ENCODE measurements at regions not wholly inside any gene's neighbourhood (a gene's known extent, or its start where the extent isn't known, plus 50 kb on each side); places are given as distances from the start of the nearest gene placed in this dataset.
A peak's percentile ranks its signal among the peaks of the same experiment; 100 is the strongest.

DNA sequence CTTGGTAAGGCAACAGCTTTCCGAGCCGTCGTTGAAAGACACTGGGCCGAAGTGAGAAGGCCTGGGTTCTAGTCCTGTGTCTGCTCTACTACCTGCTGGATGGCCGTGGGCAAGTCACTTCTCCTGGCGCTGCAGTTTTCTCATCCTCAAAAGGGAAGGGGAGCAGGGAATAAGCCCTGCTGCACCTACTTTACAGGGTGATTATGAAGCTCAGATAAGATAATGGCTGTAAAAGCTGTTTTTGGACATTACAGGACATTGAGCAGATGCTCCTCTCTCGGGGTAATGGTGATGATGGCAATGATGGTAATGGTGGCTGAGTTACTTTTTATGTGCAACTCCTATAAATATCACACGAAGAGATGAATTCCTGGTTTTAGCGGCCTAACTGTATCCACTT is 152.6 kb downstream of the FAM43A start:
- H3K4me3 ChIP-seq (ENCODE audit: low read depth, low read length) = no peak overlapping the region
- TF ChIP-seq, protein P1, sequence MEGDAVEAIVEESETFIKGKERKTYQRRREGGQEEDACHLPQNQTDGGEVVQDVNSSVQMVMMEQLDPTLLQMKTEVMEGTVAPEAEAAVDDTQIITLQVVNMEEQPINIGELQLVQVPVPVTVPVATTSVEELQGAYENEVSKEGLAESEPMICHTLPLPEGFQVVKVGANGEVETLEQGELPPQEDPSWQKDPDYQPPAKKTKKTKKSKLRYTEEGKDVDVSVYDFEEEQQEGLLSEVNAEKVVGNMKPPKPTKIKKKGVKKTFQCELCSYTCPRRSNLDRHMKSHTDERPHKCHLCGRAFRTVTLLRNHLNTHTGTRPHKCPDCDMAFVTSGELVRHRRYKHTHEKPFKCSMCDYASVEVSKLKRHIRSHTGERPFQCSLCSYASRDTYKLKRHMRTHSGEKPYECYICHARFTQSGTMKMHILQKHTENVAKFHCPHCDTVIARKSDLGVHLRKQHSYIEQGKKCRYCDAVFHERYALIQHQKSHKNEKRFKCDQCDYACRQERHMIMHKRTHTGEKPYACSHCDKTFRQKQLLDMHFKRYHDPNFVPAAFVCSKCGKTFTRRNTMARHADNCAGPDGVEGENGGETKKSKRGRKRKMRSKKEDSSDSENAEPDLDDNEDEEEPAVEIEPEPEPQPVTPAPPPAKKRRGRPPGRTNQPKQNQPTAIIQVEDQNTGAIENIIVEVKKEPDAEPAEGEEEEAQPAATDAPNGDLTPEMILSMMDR (IDR thresholded peaks at IDR 0.05; ENCODE audit: insufficient read depth, low read length) = no peak

DNA sequence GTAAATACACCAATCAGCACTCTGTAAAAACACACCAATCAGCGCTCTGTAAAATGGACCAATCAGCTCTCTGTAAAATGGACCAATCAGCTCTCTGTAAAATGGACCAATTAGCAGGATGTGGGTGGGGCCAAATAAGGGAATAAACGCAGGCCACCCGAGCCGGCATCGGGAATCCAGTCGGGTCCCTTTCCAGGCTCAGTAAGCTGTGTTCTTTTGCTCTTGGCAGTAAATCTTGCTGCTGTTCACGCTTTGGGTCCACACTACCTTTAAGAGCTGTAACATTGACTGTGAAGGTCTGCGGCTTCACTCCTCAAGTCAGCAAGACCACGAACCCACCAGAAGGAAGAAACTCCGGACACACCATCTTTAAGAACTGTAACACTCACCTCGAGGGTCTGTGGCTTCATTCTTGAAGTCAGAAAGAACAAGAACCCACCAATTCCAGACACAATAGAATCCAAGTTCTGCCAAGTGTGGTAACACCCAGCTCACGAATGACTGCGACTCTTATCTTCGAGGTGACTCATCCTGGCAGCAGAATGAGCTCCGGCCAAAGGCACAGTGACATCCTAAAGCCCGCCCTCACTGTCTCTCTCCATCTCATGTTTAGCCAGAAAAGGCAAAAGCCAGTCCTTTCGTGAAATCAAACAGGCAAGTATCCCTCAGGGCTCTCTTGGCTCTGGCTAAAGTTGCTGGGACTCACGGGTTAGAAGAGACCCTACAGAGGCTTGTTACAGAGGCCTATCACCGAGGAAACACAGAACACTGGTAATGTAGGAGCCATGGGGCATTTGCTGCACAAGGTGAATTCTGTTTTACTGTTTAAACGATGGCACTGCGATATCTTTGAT is 155.2 kb downstream of the FAM43A start:
- H3K4me3 ChIP-seq (ENCODE audit: low read depth, low read length) = no peak overlapping the region
- TF ChIP-seq, protein P1 (IDR thresholded peaks at IDR 0.05; ENCODE audit: insufficient read depth, low read length) = no peak
- peak; percentile 80 for DNase-seq (ENCODE audit: low read depth)

More for the DNA sequence above, 152.6 kb downstream of the FAM43A start:
- DNase-seq (ENCODE audit: low read depth) = no peak

DNA sequence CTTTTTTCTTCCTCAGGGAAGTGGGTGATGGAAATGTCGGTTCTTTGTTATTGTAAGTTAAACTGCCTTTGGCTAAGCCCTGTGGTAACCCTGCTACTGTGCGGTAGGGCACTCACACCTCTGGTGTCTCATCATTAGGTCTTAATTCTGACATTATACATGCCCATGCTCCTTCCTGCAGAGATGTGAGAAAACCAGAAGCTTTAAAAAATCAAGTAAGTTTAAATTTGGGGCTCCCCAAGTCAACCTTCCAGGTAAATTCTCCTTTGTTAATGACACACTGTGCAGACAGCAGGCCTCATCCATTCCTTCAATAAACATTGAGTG is 155.8 kb downstream of the FAM43A start:
- no peak for DNase-seq (ENCODE audit: low read depth)
- H3K4me3 ChIP-seq (ENCODE audit: low read depth, low read length) = no peak overlapping the region
- TF ChIP-seq, protein P1 (IDR thresholded peaks at IDR 0.05; ENCODE audit: insufficient read depth, low read length) = no peak

- DNase-seq (ENCODE audit: low read depth) = peak; percentile 16
- TF ChIP-seq, protein P1 (IDR thresholded peaks at IDR 0.05; ENCODE audit: insufficient read depth, low read length) = no peak
Measured at GRCh38 chr3:194843556-194843955, 157.9 kb downstream of the FAM43A start.

GRCh38 chr3:194844046-194844445 is 158.4 kb downstream of the FAM43A start:
- H3K4me3 ChIP-seq (ENCODE audit: low read depth, low read length) = no peak overlapping the region
- no peak for DNase-seq (ENCODE audit: low read depth)
- TF ChIP-seq, protein P1 (IDR thresholded peaks at IDR 0.05; ENCODE audit: insufficient read depth, low read length) = no peak

More at GRCh38 chr3:194843556-194843955, 157.9 kb downstream of the FAM43A start:
- H3K4me3 ChIP-seq (ENCODE audit: low read depth, low read length) = no peak overlapping the region

GRCh38 chr3:194849166-194849875 is 163.6 kb downstream of the FAM43A start:
- DNase-seq (ENCODE audit: low read depth) = no peak
- H3K4me3 ChIP-seq (ENCODE audit: low read depth, low read length) = no peak overlapping the region
- TF ChIP-seq, protein P1 (IDR thresholded peaks at IDR 0.05; ENCODE audit: insufficient read depth, low read length) = no peak
